ENCODE measurements at regions not wholly inside any gene's neighbourhood (a gene's known extent, or its start where the extent isn't known, plus 50 kb on each side); places are given as distances from the start of the nearest gene placed in this dataset.

- no peak for TF ChIP-seq CTCF (IDR thresholded peaks at IDR 0.05)
- Mint-ChIP-seq H3K27ac (ENCODE audit: unreplicated experiment) (no peak overlapping the region), H3K36me3 (ENCODE audit: low read depth) (no peaks in the 10 kb centered on the region), H3K9me3 (ENCODE audit: low read depth) (no peaks in the 10 kb centered on the region), H3K4me1 (ENCODE audit: low read depth) (no peaks in the 10 kb centered on the region), H3K27me3 (ENCODE audit: low read depth) (peaks cover 1% of the 10 kb centered on the region), H3K4me3 (ENCODE audit: unreplicated experiment) (no peak overlapping the region)
- no peak for DNase-seq (ENCODE audit: low spot score)
Measured at GRCh38 chr2:75309596-75310463, 110.5 kb upstream of the TACR1 start.

DNA sequence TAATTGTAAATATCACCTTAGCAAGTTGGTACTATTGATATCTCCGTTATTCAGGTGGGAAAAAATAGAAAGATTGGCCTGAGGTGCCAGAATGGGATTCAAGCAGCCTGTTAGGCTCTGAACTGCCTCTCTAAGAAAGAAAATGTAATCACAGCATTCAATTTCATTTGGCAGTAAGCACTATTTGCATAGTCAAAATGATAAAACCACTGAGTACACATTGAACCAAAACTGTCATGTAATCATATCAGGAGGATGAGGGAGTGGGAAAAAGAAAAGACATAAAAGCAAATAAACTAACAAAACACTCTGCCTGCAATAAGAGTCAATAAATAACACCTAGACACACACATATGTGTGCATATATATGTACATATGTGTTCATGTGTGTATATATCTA, 103.9 kb upstream of the TACR1 start:
- Mint-ChIP-seq H3K27ac (ENCODE audit: unreplicated experiment) (no peak overlapping the region), H3K4me1 (ENCODE audit: low read depth) (no peaks in the 10 kb centered on the region), H3K27me3 (ENCODE audit: low read depth) (peaks cover 2% of the 10 kb centered on the region), H3K9me3 (ENCODE audit: low read depth) (peaks cover 7% of the 10 kb centered on the region), H3K36me3 (ENCODE audit: low read depth) (no peaks in the 10 kb centered on the region), H3K4me3 (ENCODE audit: unreplicated experiment) (no peak overlapping the region)
- no peak for TF ChIP-seq CTCF (IDR thresholded peaks at IDR 0.05)
- DNase-seq (ENCODE audit: low spot score) = no peak

- H3K4me1 Mint-ChIP-seq (ENCODE audit: low read depth) = no peaks in the 10 kb centered on the region
- H3K27ac Mint-ChIP-seq (ENCODE audit: unreplicated experiment) = no peak overlapping the region
- H3K4me3 Mint-ChIP-seq (ENCODE audit: unreplicated experiment) = no peak overlapping the region
Measured at GRCh38 chr2:75294362-75294761, 95.0 kb upstream of the TACR1 start.

GRCh38 chr2:75292826-75293225, 93.5 kb upstream of the TACR1 start:
- no peak for DNase-seq (ENCODE audit: low spot score)
- Mint-ChIP-seq H3K27me3 (ENCODE audit: low read depth) (no peaks in the 10 kb centered on the region), H3K36me3 (ENCODE audit: low read depth) (no peaks in the 10 kb centered on the region), H3K4me1 (ENCODE audit: low read depth) (no peaks in the 10 kb centered on the region), H3K27ac (ENCODE audit: unreplicated experiment) (no peak overlapping the region), H3K4me3 (ENCODE audit: unreplicated experiment) (no peak overlapping the region), H3K9me3 (ENCODE audit: low read depth) (no peaks in the 10 kb centered on the region)
- TF ChIP-seq CTCF (IDR thresholded peaks at IDR 0.05) = no peak

More at GRCh38 chr2:75294362-75294761, 95.0 kb upstream of the TACR1 start:
- DNase-seq (ENCODE audit: low spot score) = no peak
- Mint-ChIP-seq H3K36me3 (ENCODE audit: low read depth) (no peaks in the 10 kb centered on the region), H3K27me3 (ENCODE audit: low read depth) (peaks cover 2% of the 10 kb centered on the region), H3K9me3 (ENCODE audit: low read depth) (no peaks in the 10 kb centered on the region)
- TF ChIP-seq CTCF (IDR thresholded peaks at IDR 0.05) = no peak

DNA sequence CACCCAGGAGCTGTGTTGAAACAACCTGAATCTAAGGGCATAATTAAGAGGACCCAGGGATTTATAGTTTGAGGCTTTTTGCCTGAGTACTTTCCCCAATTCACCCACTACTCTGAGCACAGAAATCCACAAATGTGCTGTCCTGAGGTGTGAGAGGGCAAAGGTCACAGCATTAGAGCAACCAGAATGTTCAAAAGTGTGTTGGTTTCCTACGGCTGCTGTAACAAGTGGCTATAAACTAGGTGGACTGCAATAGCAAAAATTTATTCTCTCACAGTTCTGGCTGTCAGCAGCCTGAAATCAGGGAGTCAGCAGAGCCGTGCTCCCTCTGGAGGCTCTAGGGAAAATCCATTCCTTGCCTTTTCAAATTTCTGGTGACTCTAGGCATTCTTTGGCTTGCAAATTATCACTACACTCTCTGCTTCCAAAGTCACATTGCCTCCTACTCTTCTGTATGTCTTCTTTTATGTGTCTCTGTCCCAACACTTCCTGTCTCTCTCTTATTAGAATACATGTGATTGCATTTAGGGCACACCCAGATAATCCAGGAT, 91.4 kb upstream of the TACR1 start:
- no peak for DNase-seq (ENCODE audit: low spot score)
- no peak overlapping the region for H3K27ac Mint-ChIP-seq (ENCODE audit: unreplicated experiment)
- H3K9me3 Mint-ChIP-seq (ENCODE audit: low read depth) = no peaks in the 10 kb centered on the region

More for the DNA sequence above, 91.4 kb upstream of the TACR1 start:
- peak; percentile 69 for TF ChIP-seq CTCF (IDR thresholded peaks at IDR 0.05)
- no peaks in the 10 kb centered on the region for H3K27me3 Mint-ChIP-seq (ENCODE audit: low read depth)
- no peak overlapping the region for H3K4me3 Mint-ChIP-seq (ENCODE audit: unreplicated experiment)
- no peaks in the 10 kb centered on the region for H3K4me1 Mint-ChIP-seq (ENCODE audit: low read depth)
- no peaks in the 10 kb centered on the region for H3K36me3 Mint-ChIP-seq (ENCODE audit: low read depth)

All from chondrocyte (in vitro differentiated cells).